K562 (cell line): ENCODE measurements at regions not wholly inside any gene's neighbourhood (a gene's known extent, or its start where the extent isn't known, plus 50 kb on each side); places are given as distances from the start of the nearest gene placed in this dataset.

Source experiments
- ATAC-seq: fragments of 200-7000 bp; cut with Tn5 transposase; 3 replicates; pipeline ENCODE4 v1.9.1; 2020; ENCODE audit warnings: moderate library complexity
- BruUV-seq: library from RNA; stranded (reverse); fragments of 400-500 nt; replicated peaks from 2 replicates; lab custom pipeline; 2021; lab: Mats Ljungman, UMichigan
- CTCF ChIA-PET: fragments of 300-600 bp; formaldehyde crosslinking; extraction: SDS; loops from one replicate; lab custom pipeline; 2021; ENCODE audit warnings: low intra/inter-chr PET ratio; lab: Yijun Ruan, JAX
- POLR2A ChIA-PET: fragments of 300-600, 350-650 bp; sonication (Branson Sonifier 250); formaldehyde crosslinking; extraction: SDS; loops from one replicate; lab custom pipeline; 2021; ENCODE audit warnings: antibody characterized with exemption, inconsistent platforms; lab: Yijun Ruan, JAX
- DNase-seq, 4 experiments: peaks; one replicate each; pipeline versions ENCODE4 v3.0.0 to v3.0.0-alpha.2; 2011 to 2018; ENCODE audit warnings: low spot score in 3 of 4, mixed read lengths in 3 of 4; ENCODE audit errors: extremely low read depth in 1 of 4
- FAIRE-seq: peaks from 2 replicates; lab custom pipeline; 2011; peaks lifted over from hg19 to GRCh38; lab: Jason Lieb, UNC
- H2AFZ ChIP-seq: 2 replicates; pipeline ENCODE4 v1.6.0; 2011; ENCODE audit warnings: low read depth, low read length, control low read depth, inconsistent platforms
- H3K27ac ChIP-seq: fragments of 200-600 bp; 3 replicates; pipeline ENCODE4 v1.8.0; 2011; ENCODE audit warnings: low read depth, mild to moderate bottlenecking, control low read depth, inconsistent platforms, low read length, moderate library complexity, mixed read lengths; ENCODE audit errors: extremely low read depth
- H3K27me3 ChIP-seq, 2 experiments: fragments of 300-600 bp in 1 of 2; 2 replicates in 1 of 2; 3 replicates in 1 of 2; pipeline versions ENCODE4 v1.6.0 to v1.8.0; 2011; ENCODE audit warnings: inconsistent platforms in 2 of 2, low read length in 2 of 2, mild to moderate bottlenecking in 1 of 2, mixed read lengths in 1 of 2, moderate library complexity in 1 of 2; ENCODE audit not compliant: control insufficient read depth in 2 of 2, insufficient read depth in 2 of 2
- H3K36me3 ChIP-seq: fragments of 300-600 bp; 3 replicates; pipeline ENCODE4 v1.8.0; 2011; ENCODE audit warnings: mild to moderate bottlenecking, low read length, inconsistent platforms; ENCODE audit not compliant: control insufficient read depth, insufficient read depth
- H3K4me1 ChIP-seq, 2 experiments: fragments of 200-600 bp in 1 of 2; replicated peaks in 1 of 2; 2 replicates in 1 of 2; 3 replicates in 1 of 2; pipeline versions ENCODE4 v1.5.1 to v1.8.0; 2011; ENCODE audit warnings: inconsistent platforms in 2 of 2, low read length in 2 of 2, mild to moderate bottlenecking in 1 of 2, mixed read lengths in 1 of 2, moderate library complexity in 1 of 2; ENCODE audit not compliant: control insufficient read depth in 2 of 2, insufficient read depth in 2 of 2
- H3K4me2 ChIP-seq: 2 replicates; pipeline ENCODE4 v1.6.1; 2011; ENCODE audit warnings: low read length, control low read depth, inconsistent platforms, mixed read lengths; ENCODE audit not compliant: insufficient read depth
- H3K4me3 ChIP-seq: fragments of 200-600 bp; sonication (generic), shearing (Covaris generic); 2 replicates; pipeline ENCODE4 v1.5.1; 2016; ENCODE audit warnings: control low read depth, inconsistent platforms
- H3K79me2 ChIP-seq: fragments of 200-600 bp; 3 replicates; pipeline ENCODE4 v1.8.0; 2011; ENCODE audit warnings: low read length, inconsistent platforms; ENCODE audit not compliant: control insufficient read depth, insufficient read depth
- H3K9ac ChIP-seq, 2 experiments: 2 replicates each; pipeline versions ENCODE4 v1.6.0 to v1.6.1; 2011; ENCODE audit warnings: low read depth in 2 of 2, low read length in 2 of 2, control low read depth in 1 of 2, inconsistent platforms in 1 of 2, mild to moderate bottlenecking in 1 of 2, mixed read lengths in 1 of 2; ENCODE audit not compliant: insufficient read depth in 1 of 2
- H3K9me1 ChIP-seq: one replicate; pipeline ENCODE4 v1.6.0; 2011; ENCODE audit warnings: inconsistent platforms, mild to moderate bottlenecking, low read length, moderate library complexity; ENCODE audit not compliant: control insufficient read depth, insufficient read depth
- H3K9me3 ChIP-seq: replicated peaks from 2 replicates; pipeline ENCODE4 v1.5.1; 2011; ENCODE audit warnings: low read depth, low read length, inconsistent platforms; ENCODE audit not compliant: control insufficient read depth, insufficient read depth
- H4K20me1 ChIP-seq: replicated peaks from 2 replicates; pipeline ENCODE4 v1.6.1; 2011; ENCODE audit warnings: low read length, inconsistent platforms, mixed read lengths; ENCODE audit not compliant: control insufficient read depth, insufficient read depth
- CEBPG ChIP-seq, 3 experiments: fragments of 200-800 bp in 1 of 3; sonication (Bioruptor generic) in 1 of 3; sonication (generic) in 1 of 3; formaldehyde crosslinking in 1 of 3; IDR thresholded peaks in 2 of 3; conservative IDR thresholded peaks in 1 of 3; 2 replicates each; pipeline versions ENCODE4 v1.6.1 to v1.8.0; 2016 to 2022; ENCODE audit warnings: missing compliant biosample characterization in 2 of 3, missing genetic modification characterization in 2 of 3, mild to moderate bottlenecking in 1 of 3, missing genetic modification reagents in 1 of 3
- LEF1 ChIP-seq: fragments of 450-650 bp; IDR thresholded peaks from 2 replicates; pipeline ENCODE4 v1.6.1; 2016; ENCODE audit warnings: mild to moderate bottlenecking
- MAFF ChIP-seq: IDR thresholded peaks from 2 replicates; pipeline ENCODE4 v1.6.1; 2012; ENCODE audit warnings: low read length, improper control_type of control experiment
- MEIS2 ChIP-seq: fragments of 450-650 bp; IDR thresholded peaks from 2 replicates; pipeline ENCODE4 v1.6.1; 2014; ENCODE audit warnings: mild to moderate bottlenecking; ENCODE audit not compliant: partially characterized antibody
- NFE2 ChIP-seq: IDR thresholded peaks from 2 replicates; pipeline ENCODE4 v1.6.1; 2014; ENCODE audit warnings: antibody characterized with exemption, low read depth
- NONO ChIP-seq, 2 experiments: fragments of 200-400 bp in 1 of 2; fragments of 450-650 bp in 1 of 2; formaldehyde crosslinking in 1 of 2; IDR thresholded peaks; 2 replicates each; pipeline ENCODE4 v1.6.1; 2017; ENCODE audit warnings: low read depth in 2 of 2, mild to moderate bottlenecking in 2 of 2, moderate library complexity in 2 of 2, low read length in 1 of 2
- NR2C1 ChIP-seq, 2 experiments: fragments of 450-650 bp; IDR thresholded peaks; 2 replicates each; pipeline ENCODE4 v1.6.1; 2017; ENCODE audit warnings: mild to moderate bottlenecking in 2 of 2, antibody characterized with exemption in 1 of 2, inconsistent platforms in 1 of 2, missing compliant biosample characterization in 1 of 2, missing genetic modification characterization in 1 of 2
- NR2C2 ChIP-seq, 2 experiments: fragments of 200-800 bp in 1 of 2; sonication (Bioruptor generic) in 1 of 2; sonication (generic) in 1 of 2; formaldehyde crosslinking in 1 of 2; IDR thresholded peaks; 2 replicates each; pipeline versions ENCODE4 v1.6.1 to v1.8.0; 2016 to 2022; ENCODE audit warnings: mild to moderate bottlenecking in 1 of 2, missing compliant biosample characterization in 1 of 2, missing genetic modification characterization in 1 of 2, missing genetic modification reagents in 1 of 2
- POLR2H ChIP-seq: IDR thresholded peaks from 2 replicates; pipeline ENCODE4 v1.6.1; 2016; ENCODE audit warnings: missing genetic modification characterization, low read depth, mild to moderate bottlenecking, control low read depth, missing compliant biosample characterization, moderate library complexity
- RBFOX2 ChIP-seq: fragments of 200-400 bp; formaldehyde crosslinking; IDR thresholded peaks from 2 replicates; pipeline ENCODE4 v1.6.1; 2017; ENCODE audit warnings: low read depth, mild to moderate bottlenecking, low read length, moderate library complexity
- TRIM24 ChIP-seq, 2 experiments: fragments of 450-650 bp; IDR thresholded peaks; 2 replicates each; pipeline ENCODE4 v1.6.1; 2016
- ZNF512 ChIP-seq: IDR thresholded peaks from 2 replicates; pipeline ENCODE4 v1.6.1; 2016; ENCODE audit warnings: missing genetic modification characterization, missing compliant biosample characterization
- in situ Hi-C: fragments of 300-500 bp; cut with MboI; formaldehyde crosslinking; loops from 4 replicates; pipeline ENCODE4 v1.15.0; 2018; ENCODE audit warnings: inconsistent platforms, mixed read lengths
- intact Hi-C: fragments of 100-400 bp; cut with micrococcal nuclease; formaldehyde crosslinking; loops from 2 replicates; pipeline ENCODE4 v1.14.2; 2022
- TF ChIP-seq, protein P1 (sequence below): fragments of 450-650 bp; formaldehyde crosslinking; IDR thresholded peaks from 2 replicates; pipeline ENCODE4 v1.4.0; 2022; ENCODE audit warnings: mild to moderate bottlenecking, moderate library complexity
- TF ChIP-seq, protein P2 (sequence below), 2 experiments: fragments of 450-650 bp in 1 of 2; sonication (generic) in 1 of 2; formaldehyde crosslinking in 1 of 2; IDR thresholded peaks in 1 of 2; conservative IDR thresholded peaks in 1 of 2; 2 replicates each; pipeline versions ENCODE4 v1.6.1 to v1.8.1; 2016 to 2023; ENCODE audit warnings: mild to moderate bottlenecking in 2 of 2, moderate library complexity in 2 of 2, inconsistent platforms in 1 of 2, missing genetic modification reagents in 1 of 2
- TF ChIP-seq, protein P3 (sequence below): sonication (generic); formaldehyde crosslinking; IDR thresholded peaks from 2 replicates; pipeline ENCODE4 v1.4.0; 2020; ENCODE audit warnings: mild to moderate bottlenecking, missing genetic modification reagents

DNA sequence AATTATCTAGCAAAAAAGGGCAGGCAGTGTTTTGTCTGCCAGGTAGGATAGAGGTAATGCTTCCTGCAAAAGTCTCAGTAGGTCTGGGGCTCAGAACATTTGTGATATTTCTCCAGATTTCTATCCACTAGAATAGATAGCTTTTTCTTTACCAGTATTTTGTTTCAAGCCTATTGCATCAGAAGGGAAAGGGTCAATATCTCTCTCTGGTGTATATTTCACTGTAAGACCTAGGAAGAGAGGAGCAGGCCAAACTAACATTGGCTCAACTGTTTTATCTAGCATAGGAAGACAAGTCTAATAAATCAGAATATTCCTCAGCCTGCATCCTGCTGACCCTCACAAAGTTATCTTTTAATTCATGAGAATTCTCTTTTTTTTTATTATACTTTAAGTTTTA is 106.7 kb upstream of the DAAM1 start:
- CTCF ChIA-PET, result no interaction called here
- intact Hi-C loops, result no loop called here
- no peaks in the 10 kb centered on the region for H4K20me1 ChIP-seq
- BruUV-seq, result no TSS peak
- H3K79me2 ChIP-seq, result no peaks in the 10 kb centered on the region
- no peaks in the 10 kb centered on the region for H3K9me3 ChIP-seq
- FAIRE-seq (no peak), DNase-seq (no peak)
- H2AFZ ChIP-seq, result peak overlapping the region; percentile 32; the same call in 1 of the 2 replicates
- no peak overlapping the region for H3K4me3 ChIP-seq
- H3K36me3 ChIP-seq, result no peaks in the 10 kb centered on the region
- TF ChIP-seq RBFOX2, result peak; percentile 20; the same call in 1 of the 2 replicates
- TF ChIP-seq TRIM24 (IDR thresholded peaks at IDR 0.05), result peak in 1 of 2 experiments; percentile 11; a peak in 1 of 4 replicates
- no peak for TF ChIP-seq NONO (IDR thresholded peaks at IDR 0.05; ENCODE audit: low read depth in 2 of 2, low read length in 1 of 2)
- no peak for TF ChIP-seq ZNF512
- TF ChIP-seq, protein P1, sequence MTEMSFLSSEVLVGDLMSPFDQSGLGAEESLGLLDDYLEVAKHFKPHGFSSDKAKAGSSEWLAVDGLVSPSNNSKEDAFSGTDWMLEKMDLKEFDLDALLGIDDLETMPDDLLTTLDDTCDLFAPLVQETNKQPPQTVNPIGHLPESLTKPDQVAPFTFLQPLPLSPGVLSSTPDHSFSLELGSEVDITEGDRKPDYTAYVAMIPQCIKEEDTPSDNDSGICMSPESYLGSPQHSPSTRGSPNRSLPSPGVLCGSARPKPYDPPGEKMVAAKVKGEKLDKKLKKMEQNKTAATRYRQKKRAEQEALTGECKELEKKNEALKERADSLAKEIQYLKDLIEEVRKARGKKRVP (CRISPR knock-in tag), result peak; percentile 87
- TF ChIP-seq NFE2, result no peak
- TF ChIP-seq, protein P2, sequence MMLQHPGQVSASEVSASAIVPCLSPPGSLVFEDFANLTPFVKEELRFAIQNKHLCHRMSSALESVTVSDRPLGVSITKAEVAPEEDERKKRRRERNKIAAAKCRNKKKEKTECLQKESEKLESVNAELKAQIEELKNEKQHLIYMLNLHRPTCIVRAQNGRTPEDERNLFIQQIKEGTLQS (IDR thresholded peaks at IDR 0.05), result peak; percentile 32; the same call in 1 of the 2 replicates
- TF ChIP-seq, protein P2 (CRISPR knock-in tag; conservative IDR thresholded peaks at IDR 0.05), result no peak
- TF ChIP-seq CEBPG (CRISPR knock-in tag; IDR thresholded peaks at IDR 0.05), result no peak
- peak; percentile 23 to 89; a peak in 2 of 4 replicates for TF ChIP-seq CEBPG (tag; conservative IDR thresholded peaks at IDR 0.05 in 1 of 2, IDR thresholded peaks at IDR 0.05 in 1 of 2)
- no peak for TF ChIP-seq NR2C1 (IDR thresholded peaks at IDR 0.05)
- TF ChIP-seq NR2C1 (tag; IDR thresholded peaks at IDR 0.05), result 0 out of 2 replicates have a peak, but pooled peaks have one; percentile 30
- no peak for TF ChIP-seq NR2C2 (CRISPR knock-in tag; IDR thresholded peaks at IDR 0.05)
- TF ChIP-seq NR2C2 (tag; IDR thresholded peaks at IDR 0.05), result peak; percentile 61; the same call in 1 of the 2 replicates
- TF ChIP-seq, protein P3, sequence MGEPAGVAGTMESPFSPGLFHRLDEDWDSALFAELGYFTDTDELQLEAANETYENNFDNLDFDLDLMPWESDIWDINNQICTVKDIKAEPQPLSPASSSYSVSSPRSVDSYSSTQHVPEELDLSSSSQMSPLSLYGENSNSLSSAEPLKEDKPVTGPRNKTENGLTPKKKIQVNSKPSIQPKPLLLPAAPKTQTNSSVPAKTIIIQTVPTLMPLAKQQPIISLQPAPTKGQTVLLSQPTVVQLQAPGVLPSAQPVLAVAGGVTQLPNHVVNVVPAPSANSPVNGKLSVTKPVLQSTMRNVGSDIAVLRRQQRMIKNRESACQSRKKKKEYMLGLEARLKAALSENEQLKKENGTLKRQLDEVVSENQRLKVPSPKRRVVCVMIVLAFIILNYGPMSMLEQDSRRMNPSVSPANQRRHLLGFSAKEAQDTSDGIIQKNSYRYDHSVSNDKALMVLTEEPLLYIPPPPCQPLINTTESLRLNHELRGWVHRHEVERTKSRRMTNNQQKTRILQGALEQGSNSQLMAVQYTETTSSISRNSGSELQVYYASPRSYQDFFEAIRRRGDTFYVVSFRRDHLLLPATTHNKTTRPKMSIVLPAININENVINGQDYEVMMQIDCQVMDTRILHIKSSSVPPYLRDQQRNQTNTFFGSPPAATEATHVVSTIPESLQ (CRISPR knock-in tag), result no peak
- peak; percentile 74; the same call in 1 of the 2 replicates for TF ChIP-seq POLR2H (tag)
- peak; percentile 12 for TF ChIP-seq MEIS2
- no peak for TF ChIP-seq MAFF
- no peak for TF ChIP-seq LEF1
- TF ChIP-seq, all 486 proteins: peak for 9
- no peaks in the 10 kb centered on the region for H3K4me1 ChIP-seq
- POLR2A ChIA-PET, result no interaction called here
- no peaks in the 10 kb centered on the region for H3K27me3 ChIP-seq
- H3K27ac ChIP-seq, result no peak overlapping the region
- no peaks in the 10 kb centered on the region for H3K9me1 ChIP-seq
- no peak overlapping the region for H3K9ac ChIP-seq
- ATAC-seq, result peak; percentile 62; the same call in 2 of the 3 replicates
- no peak overlapping the region for H3K4me2 ChIP-seq
- in situ Hi-C loops, result no loop called here
